ENCODE measurements at regions not wholly inside any gene's neighbourhood (a gene's known extent, or its start where the extent isn't known, plus 50 kb on each side); places are given as distances from the start of the nearest gene placed in this dataset.
"Not testable (repeated sequence)": the region's sequence is repeated elsewhere in the genome, so short reads cannot be mapped to it uniquely, and the experiment has no call there.

DNA sequence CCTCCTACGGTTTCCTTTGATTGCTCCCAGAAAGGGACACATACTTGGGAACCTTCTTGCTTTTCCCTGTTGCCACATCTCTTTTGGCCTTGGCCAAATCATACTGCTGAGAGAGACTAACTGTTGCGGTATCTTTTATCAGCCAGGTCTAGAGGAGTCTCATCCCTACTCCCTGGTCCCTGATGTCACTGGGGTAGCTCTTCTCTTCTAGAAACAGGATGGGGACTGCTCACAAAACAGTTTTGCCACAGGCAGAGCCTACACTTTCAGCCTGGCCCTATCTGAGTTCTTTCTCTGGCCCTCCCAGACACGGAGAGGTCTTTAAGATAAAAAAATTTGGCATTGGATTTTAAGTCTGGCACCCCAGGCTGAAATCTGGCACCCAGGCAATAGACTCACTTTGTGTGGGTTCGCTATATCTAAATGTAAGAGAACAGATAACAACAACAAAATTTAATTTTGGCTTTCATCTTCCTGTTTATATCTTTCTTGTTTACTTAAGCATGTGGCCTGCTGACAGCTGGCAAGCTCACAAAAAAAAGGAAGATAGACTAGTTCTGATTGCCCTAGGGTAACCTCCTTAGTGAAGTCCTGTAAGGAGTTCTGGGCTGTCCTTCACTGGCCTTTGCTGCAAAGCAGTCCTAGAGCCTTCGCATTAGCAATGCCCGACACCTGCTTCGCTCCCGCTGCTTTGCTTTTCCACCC lies 228.3 kb upstream of the NPVF start:
- no peak overlapping the region for H3K4me3 ChIP-seq (ENCODE audit: low read depth, low read length)
- TF ChIP-seq, protein P1, sequence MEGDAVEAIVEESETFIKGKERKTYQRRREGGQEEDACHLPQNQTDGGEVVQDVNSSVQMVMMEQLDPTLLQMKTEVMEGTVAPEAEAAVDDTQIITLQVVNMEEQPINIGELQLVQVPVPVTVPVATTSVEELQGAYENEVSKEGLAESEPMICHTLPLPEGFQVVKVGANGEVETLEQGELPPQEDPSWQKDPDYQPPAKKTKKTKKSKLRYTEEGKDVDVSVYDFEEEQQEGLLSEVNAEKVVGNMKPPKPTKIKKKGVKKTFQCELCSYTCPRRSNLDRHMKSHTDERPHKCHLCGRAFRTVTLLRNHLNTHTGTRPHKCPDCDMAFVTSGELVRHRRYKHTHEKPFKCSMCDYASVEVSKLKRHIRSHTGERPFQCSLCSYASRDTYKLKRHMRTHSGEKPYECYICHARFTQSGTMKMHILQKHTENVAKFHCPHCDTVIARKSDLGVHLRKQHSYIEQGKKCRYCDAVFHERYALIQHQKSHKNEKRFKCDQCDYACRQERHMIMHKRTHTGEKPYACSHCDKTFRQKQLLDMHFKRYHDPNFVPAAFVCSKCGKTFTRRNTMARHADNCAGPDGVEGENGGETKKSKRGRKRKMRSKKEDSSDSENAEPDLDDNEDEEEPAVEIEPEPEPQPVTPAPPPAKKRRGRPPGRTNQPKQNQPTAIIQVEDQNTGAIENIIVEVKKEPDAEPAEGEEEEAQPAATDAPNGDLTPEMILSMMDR (conservative IDR thresholded peaks at IDR 0.05; ENCODE audit: low read depth, low read length), result no peak
- DNase-seq (ENCODE audit: low read depth), result no peak

DNA sequence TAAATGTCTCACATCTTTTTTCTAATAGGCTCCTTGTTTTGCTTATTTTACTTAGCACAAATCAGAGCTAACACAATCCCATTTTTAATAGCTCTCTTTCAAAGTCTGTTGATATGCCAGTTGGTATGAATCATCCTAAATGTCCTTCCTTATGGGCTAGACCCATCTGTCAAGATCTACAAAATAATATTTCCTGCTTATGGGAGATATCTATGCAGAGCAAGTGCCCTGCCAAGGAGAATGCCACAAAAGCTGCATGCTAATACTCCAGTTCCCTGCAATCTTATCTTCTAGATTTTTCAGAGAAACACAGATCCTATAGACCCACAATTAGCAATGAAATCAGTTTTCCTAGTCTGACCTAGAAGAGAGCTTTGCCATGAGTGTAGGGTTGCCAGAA lies 230.8 kb upstream of the NPVF start:
- H3K4me3 ChIP-seq (ENCODE audit: low read depth, low read length), result no peak overlapping the region
- TF ChIP-seq, protein P1 (conservative IDR thresholded peaks at IDR 0.05; ENCODE audit: low read depth, low read length), result no peak
- no peak for DNase-seq (ENCODE audit: low read depth)

DNA sequence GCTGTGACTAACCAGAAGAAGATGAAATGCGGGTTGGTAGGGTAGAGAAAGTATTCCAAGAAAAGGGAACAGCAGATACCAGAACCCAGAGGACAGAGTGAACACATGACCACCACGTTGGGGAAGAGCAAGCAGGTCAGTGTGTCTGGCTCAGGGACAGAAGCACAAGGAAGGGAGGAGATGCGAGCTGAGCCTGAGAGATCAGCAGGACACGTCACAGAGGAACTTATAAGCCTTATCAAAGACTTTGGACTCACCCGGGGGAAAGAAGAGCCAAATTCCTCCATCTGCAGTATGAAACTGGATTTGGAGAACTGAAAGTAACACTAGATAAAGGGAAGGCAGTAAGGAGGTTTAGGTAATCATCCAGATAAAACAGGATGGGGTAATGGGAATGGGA lies 232.1 kb upstream of the NPVF start:
- no peak overlapping the region for H3K4me3 ChIP-seq (ENCODE audit: low read depth, low read length)
- DNase-seq (ENCODE audit: low read depth), result no peak
- TF ChIP-seq, protein P1 (conservative IDR thresholded peaks at IDR 0.05; ENCODE audit: low read depth, low read length), result no peak

DNA sequence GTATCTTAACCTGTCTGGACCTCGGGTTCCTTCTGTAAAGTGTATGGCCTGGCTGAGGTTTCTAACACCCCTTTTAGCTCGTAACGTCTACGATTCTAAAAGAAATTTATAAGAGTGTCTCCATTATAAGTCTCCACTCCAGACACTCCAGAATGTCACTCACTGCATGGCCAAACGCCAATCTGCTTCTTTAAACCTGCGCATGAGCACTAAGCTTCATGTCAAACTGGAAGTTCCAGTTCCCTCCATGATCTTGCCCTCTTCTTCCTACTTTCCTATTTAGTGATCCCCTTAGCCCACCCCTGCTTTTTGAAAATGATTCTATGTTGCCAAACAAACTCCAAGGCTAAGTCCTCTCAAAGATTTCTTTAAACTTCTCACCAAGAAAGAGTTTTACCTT lies 241.4 kb upstream of the NPVF start:
- no peak for DNase-seq (ENCODE audit: low read depth)
- no peak overlapping the region for H3K4me3 ChIP-seq (ENCODE audit: low read depth, low read length)
- TF ChIP-seq, protein P1 (conservative IDR thresholded peaks at IDR 0.05; ENCODE audit: low read depth, low read length), result no peak

DNA sequence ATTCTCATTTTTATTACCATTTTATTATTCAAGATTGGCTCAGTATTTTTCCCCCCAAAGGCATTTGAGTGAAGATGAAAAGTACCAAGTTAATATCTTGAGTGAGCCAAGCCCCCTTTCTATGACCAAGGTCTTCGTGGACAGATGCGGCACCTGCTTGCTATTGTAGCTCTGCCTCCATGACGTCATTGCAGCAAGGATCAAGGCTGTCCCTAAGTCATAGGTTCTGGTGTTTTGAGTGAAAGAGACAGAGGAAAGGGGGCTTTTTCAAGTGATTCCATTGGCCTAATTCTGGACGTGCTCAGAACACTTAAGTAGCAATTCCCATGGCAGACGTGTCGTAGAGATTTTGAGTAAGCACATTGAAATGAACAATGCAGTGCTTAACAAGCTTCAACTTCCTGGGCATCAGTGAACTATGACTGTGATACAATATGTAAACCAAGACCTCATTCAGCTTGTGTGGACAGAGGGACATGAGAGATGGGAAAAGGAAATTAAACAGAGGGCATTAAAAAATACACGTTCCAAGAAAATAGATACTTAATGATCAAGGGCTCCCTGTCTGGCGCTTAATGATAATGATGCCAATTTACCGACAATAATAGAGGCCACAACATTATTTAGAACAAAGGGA lies 248.7 kb upstream of the NPVF start:
- H3K4me3 ChIP-seq (ENCODE audit: low read depth, low read length), result no peak overlapping the region
- DNase-seq (ENCODE audit: low read depth), result no peak
- TF ChIP-seq, protein P1 (conservative IDR thresholded peaks at IDR 0.05; ENCODE audit: low read depth, low read length), result no peak

DNA sequence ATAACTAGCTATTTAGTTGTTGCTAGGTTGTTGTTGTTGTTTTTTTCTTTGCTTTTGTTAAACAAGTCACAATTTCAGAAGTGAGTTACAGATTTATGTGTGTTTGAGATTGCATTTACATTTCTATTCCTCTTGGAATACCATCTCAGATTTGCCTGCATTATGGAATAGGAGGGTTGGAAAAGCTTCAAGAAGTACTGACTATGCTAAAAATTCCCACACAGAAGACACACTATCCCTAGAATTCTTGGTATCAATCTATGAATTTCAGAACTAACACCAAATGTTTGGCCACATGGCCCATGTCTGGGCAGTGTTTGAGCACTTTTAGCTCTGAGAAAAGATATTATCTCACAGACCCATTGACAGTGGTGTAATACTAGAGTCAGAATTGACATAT lies 249.9 kb upstream of the NPVF start:
- H3K4me3 ChIP-seq (ENCODE audit: low read depth, low read length); DNase-seq (ENCODE audit: low read depth): not testable (repeated sequence)

DNA sequence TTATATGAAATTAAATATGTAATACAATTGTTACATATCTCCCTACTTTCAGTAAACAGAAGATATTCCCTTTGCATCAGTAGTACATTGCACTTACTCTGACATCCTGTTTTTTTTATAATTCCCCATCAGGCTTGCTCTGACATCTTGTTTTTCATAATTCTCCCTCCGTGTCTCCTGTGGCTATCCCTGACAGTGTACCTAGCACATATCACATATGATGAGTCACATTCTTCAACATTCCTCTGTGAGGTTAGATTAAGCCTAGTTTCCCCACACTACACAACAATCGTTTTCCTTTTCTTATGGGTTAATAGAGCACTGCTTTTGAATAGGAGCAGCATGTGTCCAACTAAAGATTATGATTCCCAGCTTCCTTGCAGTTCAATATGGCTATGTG lies 250.6 kb upstream of the NPVF start:
- H3K4me3 ChIP-seq (ENCODE audit: low read depth, low read length), result no peak overlapping the region
- TF ChIP-seq, protein P1 (conservative IDR thresholded peaks at IDR 0.05; ENCODE audit: low read depth, low read length), result no peak
- peak; percentile 2 for DNase-seq (ENCODE audit: low read depth)

Measured in choroid plexus epithelial cell (primary cell).